Common myeloid progenitor, CD34-positive (primary cell): ENCODE measurements at regions not wholly inside any gene's neighbourhood (a gene's known extent, or its start where the extent isn't known, plus 50 kb on each side); places are given as distances from the start of the nearest gene placed in this dataset.

Source experiments
- CTCF ChIA-PET: fragments of 350-600 bp; sonication (Branson Sonifier 250); formaldehyde crosslinking; loops from one replicate; lab custom pipeline; 2021; ENCODE audit warnings: antibody characterized with exemption; lab: Charles Lee
- POLR2A ChIA-PET: fragments of 350-600 bp; sonication (Branson Sonifier 250); formaldehyde crosslinking; loops from one replicate; lab custom pipeline; 2021; ENCODE audit warnings: antibody characterized with exemption; lab: Charles Lee
- DNase-seq, 3 donors: peaks; one replicate each; pipeline versions ENCODE4 v3.0.0 to v3.0.0-alpha.2; 2013
- H3K27ac ChIP-seq, 2 experiments: 1 replicate in 1 of 2; 2 replicates in 1 of 2; pipeline ENCODE4 v1.7.0; 2013; ENCODE audit warnings: inconsistent platforms in 2 of 2, low read length in 2 of 2, mild to moderate bottlenecking in 2 of 2, low read depth in 1 of 2, moderate library complexity in 1 of 2; ENCODE audit not compliant: severe bottlenecking in 2 of 2, insufficient read depth in 1 of 2, poor library complexity in 1 of 2
- H3K27me3 ChIP-seq, 5 experiments: replicated peaks in 2 of 5; 1 replicate in 3 of 5; 2 replicates in 2 of 5; pipeline versions ENCODE4 v1.6.1 to v1.7.0; 2013; ENCODE audit warnings: low read length in 4 of 5, mild to moderate bottlenecking in 2 of 5, moderate library complexity in 2 of 5, inconsistent platforms in 1 of 5; ENCODE audit not compliant: insufficient read depth in 5 of 5, control insufficient read depth in 4 of 5
- H3K36me3 ChIP-seq, 4 experiments: 1 replicate in 2 of 4; 2 replicates in 2 of 4; pipeline versions ENCODE4 v1.6.1 to v1.7.0; 2013; ENCODE audit warnings: low read length in 3 of 4, control low read depth in 1 of 4, mild to moderate bottlenecking in 1 of 4; ENCODE audit not compliant: control insufficient read depth in 4 of 4, insufficient read depth in 4 of 4
- H3K4me1 ChIP-seq, 4 experiments: 1 replicate in 3 of 4; 2 replicates in 1 of 4; pipeline versions ENCODE4 v1.6.1 to v1.7.1; 2013; ENCODE audit warnings: low read length in 3 of 4, mild to moderate bottlenecking in 3 of 4, control low read depth in 1 of 4, inconsistent platforms in 1 of 4, moderate library complexity in 1 of 4; ENCODE audit not compliant: control insufficient read depth in 4 of 4, insufficient read depth in 4 of 4; ENCODE audit errors: control extremely low read depth in 1 of 4
- H3K4me3 ChIP-seq, 7 experiments: 1 replicate in 4 of 7; 2 replicates in 3 of 7; pipeline versions ENCODE4 v1.5.1 to v1.7.0; 2013; ENCODE audit warnings: mild to moderate bottlenecking in 7 of 7, low read length in 6 of 7, moderate library complexity in 6 of 7, inconsistent platforms in 2 of 7, low read depth in 2 of 7, control low read depth in 1 of 7; ENCODE audit not compliant: insufficient read depth in 4 of 7, control insufficient read depth in 1 of 7; ENCODE audit errors: extremely low read depth in 1 of 7
- H3K9me3 ChIP-seq, 5 experiments: 1 replicate in 4 of 5; 2 replicates in 1 of 5; pipeline versions ENCODE4 v1.6.1 to v1.7.1; 2013; ENCODE audit warnings: low read length in 4 of 5, mild to moderate bottlenecking in 2 of 5, inconsistent platforms in 1 of 5, low read depth in 1 of 5, moderate library complexity in 1 of 5; ENCODE audit not compliant: control insufficient read depth in 4 of 5, insufficient read depth in 2 of 5; ENCODE audit errors: control extremely low read depth in 1 of 5
- WGBS: methylation state at CpG from one replicate; pipeline ENCODE4 v1.1.5; 2013; ENCODE audit not compliant: insufficient coverage; 5-methylcytosine and 5-hydroxymethylcytosine counted together

DNA sequence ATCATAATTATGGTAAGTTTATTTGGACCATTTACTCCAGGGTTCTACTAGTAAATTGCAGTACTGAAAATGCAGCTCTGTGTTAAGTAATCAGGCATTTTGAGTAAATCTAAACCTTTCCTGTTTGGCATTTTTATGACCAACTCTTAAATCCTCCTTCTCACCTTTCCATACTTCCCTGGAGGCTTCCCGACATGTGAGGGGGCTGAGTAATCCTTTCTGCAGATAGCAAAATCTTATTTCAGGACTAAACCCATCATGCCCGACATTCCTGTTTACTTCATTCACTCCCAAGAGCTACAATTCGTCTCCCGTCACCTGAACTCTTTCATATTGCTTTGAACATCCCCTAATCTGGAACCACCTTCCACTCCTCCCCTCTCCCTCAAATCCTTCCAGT, 296.6 kb downstream of the IKZF2 start:
- Histone ChIP-seq H3K9me3 (peaks cover 0 to 3% (median 0%) of the 10 kb centered on the region in 5 experiments), H3K4me3 (no peak overlapping the region), H3K27ac (no peak overlapping the region), H3K4me1 (no peaks in the 10 kb centered on the region), H3K36me3 (no peaks in the 10 kb centered on the region), H3K27me3 (no peaks in the 10 kb centered on the region)
- DNase-seq, result no peak
- CTCF ChIA-PET, result no interaction called here
- POLR2A ChIA-PET, result no interaction called here
- WGBS, result 97% methylated on average over 4 of the region's 4 CpGs

DNA sequence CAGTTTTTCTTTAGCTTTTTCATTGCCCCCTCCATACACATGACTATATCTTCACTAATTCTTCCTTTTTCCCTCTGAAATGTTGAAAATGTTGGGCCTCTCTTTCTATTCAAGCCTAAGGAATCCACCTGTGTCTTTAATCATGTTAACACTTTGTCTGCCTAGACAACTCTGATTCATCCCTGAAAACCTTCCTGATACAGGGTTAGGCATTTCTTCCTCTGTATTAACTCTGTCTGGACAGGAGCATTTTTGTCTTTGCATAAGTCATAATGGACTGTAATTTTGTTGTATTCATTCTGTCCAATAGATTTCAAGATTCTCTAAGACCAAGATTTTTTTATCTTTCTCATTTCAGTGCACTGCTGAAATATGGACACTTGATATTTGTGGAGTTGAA, 297.3 kb downstream of the IKZF2 start:
- Histone ChIP-seq H3K4me1 (no peaks in the 10 kb centered on the region), H3K27me3 (no peaks in the 10 kb centered on the region), H3K36me3 (no peaks in the 10 kb centered on the region), H3K27ac (no peak overlapping the region), H3K9me3 (peaks cover 0 to 3% (median 0%) of the 10 kb centered on the region in 5 experiments), H3K4me3 (no peak overlapping the region)
- no peak for DNase-seq
- ChIA-PET POLR2A (no interaction called here), CTCF (no interaction called here)

- DNase-seq, result no peak
- CTCF ChIA-PET, result no interaction called here
Observed at GRCh38 chr2:212845941-212846340, 305.5 kb downstream of the IKZF2 start.

GRCh38 chr2:212843409-212844199, 305.0 kb upstream of the ERBB4 start:
- peak; percentile 14 to 58 (median 46) for DNase-seq
- 100% methylated on average over 2 of the region's 3 CpGs for WGBS
- ChIA-PET CTCF (interaction anchor here (1.9 to 2.4 kb wide), 2 partner anchors 18 to 66 kb away, joined by 6 read pairs; no protein-coding TSS in a partner anchor), POLR2A (no interaction called here)
- peaks cover 0 to 9% (median 2%) of the 10 kb centered on the region in 5 experiments for H3K9me3 ChIP-seq
- H3K4me3 ChIP-seq, result no peak overlapping the region
- no peaks in the 10 kb centered on the region for H3K27me3 ChIP-seq
- no peak overlapping the region for H3K27ac ChIP-seq
- no peaks in the 10 kb centered on the region for H3K36me3 ChIP-seq
- peaks cover 3 to 12% (median 4%) of the 10 kb centered on the region in 4 experiments for H3K4me1 ChIP-seq

More at GRCh38 chr2:212845941-212846340, 305.5 kb downstream of the IKZF2 start:
- Histone ChIP-seq H3K9me3 (peaks cover 0 to 9% (median 2%) of the 10 kb centered on the region in 5 experiments), H3K4me3 (no peak overlapping the region), H3K36me3 (no peaks in the 10 kb centered on the region), H3K27ac (no peak overlapping the region), H3K4me1 (peaks cover 3 to 10% (median 4%) of the 10 kb centered on the region in 4 experiments), H3K27me3 (no peaks in the 10 kb centered on the region)
- WGBS, result 89% methylated on average over 4 of the region's 4 CpGs
- POLR2A ChIA-PET, result no interaction called here

DNA sequence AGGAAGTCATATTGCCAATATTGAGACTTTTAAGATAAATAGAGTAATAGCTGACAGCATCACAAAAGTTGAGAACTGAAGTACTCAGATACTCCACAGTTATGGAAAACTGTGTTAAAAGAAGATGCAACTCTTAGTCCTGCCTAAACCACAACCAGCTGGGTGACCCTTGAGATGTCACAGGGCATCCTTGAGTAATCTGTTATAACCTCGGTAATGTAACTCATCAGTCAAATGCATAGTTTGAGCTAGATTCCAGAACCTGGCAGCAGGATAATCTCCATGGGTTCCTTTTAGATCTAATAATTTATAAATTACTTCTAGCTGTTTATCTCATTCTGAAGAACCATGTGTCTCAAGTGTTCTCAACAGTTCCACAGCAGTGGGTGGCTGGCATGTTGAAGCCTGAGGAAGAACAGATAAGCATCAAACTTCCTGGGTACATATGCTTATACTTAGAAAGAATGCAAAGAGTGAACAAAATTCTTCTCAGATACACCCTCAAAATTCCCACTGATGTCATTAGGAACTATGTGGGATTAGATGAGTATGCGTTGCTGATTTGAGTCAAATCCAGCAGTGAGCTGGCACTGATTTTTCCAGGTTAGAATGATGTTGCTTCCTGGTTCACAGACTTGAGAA, 304.1 kb upstream of the ERBB4 start:
- Histone ChIP-seq H3K27me3 (no peaks in the 10 kb centered on the region), H3K36me3 (no peaks in the 10 kb centered on the region), H3K9me3 (peaks cover 0 to 11% (median 2%) of the 10 kb centered on the region in 5 experiments), H3K4me3 (no peak overlapping the region), H3K27ac (no peak overlapping the region), H3K4me1 (peaks cover 3 to 12% (median 4%) of the 10 kb centered on the region in 4 experiments)
- POLR2A ChIA-PET, result no interaction called here
- WGBS, result 100% methylated on average over 1 of the region's 2 CpGs
- CTCF ChIA-PET, result interaction anchor here (1.1 to 2.4 kb wide), 3 partner anchors 17 to 65 kb away, joined by 3 to 6 read pairs (median 6); no protein-coding TSS in a partner anchor
- DNase-seq, result no peak

DNA sequence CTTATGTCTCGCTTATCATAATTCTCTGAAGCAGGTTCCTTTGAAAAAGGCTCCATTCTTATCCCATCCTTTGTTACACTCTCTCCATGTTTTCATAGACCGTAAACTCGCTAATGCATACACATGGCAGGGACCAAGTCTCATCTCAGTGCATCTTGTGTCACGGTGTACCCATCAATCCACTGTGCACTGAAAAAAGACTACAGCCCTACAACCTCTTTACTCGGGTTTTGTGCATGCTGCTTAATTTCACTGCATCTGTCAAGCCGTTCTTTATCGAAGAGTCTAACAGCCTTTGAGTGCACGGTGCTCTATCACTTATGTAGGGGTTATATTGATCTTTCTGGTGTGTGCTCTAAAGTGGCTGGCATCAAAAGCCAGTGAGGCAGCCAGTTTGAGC, 302.9 kb upstream of the ERBB4 start:
- 98% methylated on average over 8 of the region's 8 CpGs for WGBS
- ChIA-PET POLR2A (no interaction called here), CTCF (no interaction called here)
- H3K9me3 ChIP-seq, result peaks cover 0 to 11% (median 2%) of the 10 kb centered on the region in 5 experiments
- no peaks in the 10 kb centered on the region for H3K27me3 ChIP-seq
- no peak for DNase-seq
- H3K4me3 ChIP-seq, result no peak overlapping the region
- no peak overlapping the region for H3K27ac ChIP-seq
- H3K36me3 ChIP-seq, result no peaks in the 10 kb centered on the region
- H3K4me1 ChIP-seq, result peaks cover 3 to 12% (median 4%) of the 10 kb centered on the region in 4 experiments
